Esophagus squamous epithelium (tissue), 4 donors: ENCODE measurements at regions not wholly inside any gene's neighbourhood (a gene's known extent, or its start where the extent isn't known, plus 50 kb on each side); places are given as distances from the start of the nearest gene placed in this dataset.

Source experiments
- POLR2A ChIP-seq, 4 donors: fragments of 450-650 bp; IDR thresholded peaks; one replicate each; pipeline ENCODE4 v1.6.1; 2017; ENCODE audit warnings: antibody characterized with exemption in 4 of 4, mild to moderate bottlenecking in 4 of 4, moderate library complexity in 3 of 4
- TF ChIP-seq, protein P1 (sequence below), 6 experiments: fragments of 450-650 bp in 4 of 6; fragments of 200-600 bp in 2 of 6; sonication (generic) in 2 of 6; IDR thresholded peaks; one replicate each; pipeline ENCODE4 v1.5.1; 2016 to 2019; ENCODE audit warnings: antibody characterized with exemption in 6 of 6, mild to moderate bottlenecking in 4 of 6, moderate library complexity in 4 of 6

DNA sequence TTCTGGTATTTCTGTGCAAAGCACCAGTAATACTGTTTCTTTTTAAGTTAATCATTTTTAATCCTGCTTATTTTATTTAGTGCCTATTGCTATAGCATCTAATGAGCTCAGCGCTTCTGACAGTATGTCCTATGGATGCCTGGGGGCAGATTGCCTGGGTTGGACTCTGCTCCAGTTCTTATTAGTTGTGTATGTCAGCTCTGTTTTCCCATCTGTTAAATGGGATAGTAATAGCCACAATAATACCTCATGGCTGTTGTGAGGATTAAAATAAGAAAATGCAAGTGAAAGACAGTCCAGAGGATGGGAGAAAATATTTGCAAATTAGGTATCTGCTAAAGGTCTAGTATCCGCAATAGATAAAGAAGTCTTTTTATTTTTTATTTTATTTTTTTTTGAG is 87.0 kb downstream of the UTRN start:
- TF ChIP-seq, protein P1, sequence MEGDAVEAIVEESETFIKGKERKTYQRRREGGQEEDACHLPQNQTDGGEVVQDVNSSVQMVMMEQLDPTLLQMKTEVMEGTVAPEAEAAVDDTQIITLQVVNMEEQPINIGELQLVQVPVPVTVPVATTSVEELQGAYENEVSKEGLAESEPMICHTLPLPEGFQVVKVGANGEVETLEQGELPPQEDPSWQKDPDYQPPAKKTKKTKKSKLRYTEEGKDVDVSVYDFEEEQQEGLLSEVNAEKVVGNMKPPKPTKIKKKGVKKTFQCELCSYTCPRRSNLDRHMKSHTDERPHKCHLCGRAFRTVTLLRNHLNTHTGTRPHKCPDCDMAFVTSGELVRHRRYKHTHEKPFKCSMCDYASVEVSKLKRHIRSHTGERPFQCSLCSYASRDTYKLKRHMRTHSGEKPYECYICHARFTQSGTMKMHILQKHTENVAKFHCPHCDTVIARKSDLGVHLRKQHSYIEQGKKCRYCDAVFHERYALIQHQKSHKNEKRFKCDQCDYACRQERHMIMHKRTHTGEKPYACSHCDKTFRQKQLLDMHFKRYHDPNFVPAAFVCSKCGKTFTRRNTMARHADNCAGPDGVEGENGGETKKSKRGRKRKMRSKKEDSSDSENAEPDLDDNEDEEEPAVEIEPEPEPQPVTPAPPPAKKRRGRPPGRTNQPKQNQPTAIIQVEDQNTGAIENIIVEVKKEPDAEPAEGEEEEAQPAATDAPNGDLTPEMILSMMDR (IDR thresholded peaks at IDR 0.05), result no peak
- TF ChIP-seq POLR2A (IDR thresholded peaks at IDR 0.05), result no peak
